Gastroesophageal sphincter (tissue), 3 donors: ENCODE measurements at regions not wholly inside any gene's neighbourhood (a gene's known extent, or its start where the extent isn't known, plus 50 kb on each side); places are given as distances from the start of the nearest gene placed in this dataset.

Experiments
- CTCF ChIP-seq, 4 experiments: fragments of 200-600 bp in 2 of 4; fragments of 450-650 bp in 2 of 4; sonication (generic) in 1 of 4; IDR thresholded peaks; one replicate each; pipeline ENCODE4 v1.5.1; 2017 to 2019; ENCODE audit warnings: antibody characterized with exemption in 4 of 4, mild to moderate bottlenecking in 2 of 4, moderate library complexity in 2 of 4
- POLR2AphosphoS5 ChIP-seq: sonication (generic); formaldehyde crosslinking; IDR thresholded peaks from one replicate; pipeline ENCODE4 v1.6.1; 2017; ENCODE audit warnings: antibody characterized with exemption

GRCh38 chr11:23127706-23128105 lies 267.4 kb upstream of the CCDC179 start:
- no peak for TF ChIP-seq CTCF (IDR thresholded peaks at IDR 0.05)
- no peak for TF ChIP-seq POLR2AphosphoS5
